Small intestine (tissue), 7 donors: ENCODE measurements at regions not wholly inside any gene's neighbourhood (a gene's known extent, or its start where the extent isn't known, plus 50 kb on each side); places are given as distances from the start of the nearest gene placed in this dataset.

ENCODE experiments used
- DNase-seq, 2 donors: peaks; one replicate each; pipeline versions ENCODE4 v3.0.0 to v3.0.0-alpha.2; 2013
- FAIRE-seq: peaks from 2 replicates; lab custom pipeline; 2012; peaks lifted over from hg19 to GRCh38; lab: Jason Lieb, UNC
- H3K27ac ChIP-seq, 3 donors: one replicate each; pipeline ENCODE4 v1.5.1; 2013; ENCODE audit warnings: low read length in 2 of 3, mild to moderate bottlenecking in 2 of 3, control low read depth in 1 of 3, inconsistent platforms in 1 of 3, low read depth in 1 of 3, moderate library complexity in 1 of 3
- H3K27me3 ChIP-seq, 3 donors: one replicate each; pipeline ENCODE4 v1.6.1; 2013; ENCODE audit warnings: low read length in 3 of 3, inconsistent platforms in 1 of 3; ENCODE audit not compliant: control insufficient read depth in 3 of 3, insufficient read depth in 3 of 3
- H3K36me3 ChIP-seq, 3 donors: one replicate each; pipeline ENCODE4 v1.6.1; 2013; ENCODE audit warnings: low read length in 3 of 3, inconsistent platforms in 1 of 3, low read depth in 1 of 3, mild to moderate bottlenecking in 1 of 3, moderate library complexity in 1 of 3; ENCODE audit not compliant: control insufficient read depth in 3 of 3, insufficient read depth in 2 of 3
- H3K4me1 ChIP-seq, 3 donors: one replicate each; pipeline ENCODE4 v1.6.1; 2013; ENCODE audit warnings: low read length in 2 of 3, inconsistent platforms in 1 of 3, low read depth in 1 of 3, mild to moderate bottlenecking in 1 of 3, moderate library complexity in 1 of 3; ENCODE audit not compliant: control insufficient read depth in 3 of 3, insufficient read depth in 2 of 3
- H3K4me3 ChIP-seq, 3 donors: one replicate each; pipeline ENCODE4 v1.5.1; 2013; ENCODE audit warnings: low read length in 3 of 3, control low read depth in 1 of 3, inconsistent platforms in 1 of 3, low read depth in 1 of 3, mild to moderate bottlenecking in 1 of 3, moderate library complexity in 1 of 3
- H3K9me3 ChIP-seq, 2 donors: one replicate each; pipeline ENCODE4 v1.6.1; 2013; ENCODE audit warnings: low read depth in 1 of 2, low read length in 1 of 2; ENCODE audit not compliant: control insufficient read depth in 2 of 2, insufficient read depth in 1 of 2
- WGBS, 3 donors: extraction: QIAGEN DNeasy Blood & Tissue Kit; methylation state at CpG; one replicate each; pipeline ENCODE4 v1.1.7; 2013; 5-methylcytosine and 5-hydroxymethylcytosine counted together
- donor health status: healthy with polysubstance abuse.
- donor health status: control.
- donor health status: control.
- donor health status: Bipolar disorder and iron deficiency.
- donor health status: healthy.

GRCh38 chr16:64545768-64546167 lies 576.1 kb downstream of the CDH11 start:
- Histone ChIP-seq H3K27ac (no peak overlapping the region), H3K4me3 (no peak overlapping the region), H3K27me3 (no peaks in the 10 kb centered on the region), H3K36me3 (no peaks in the 10 kb centered on the region), H3K9me3 (no peaks in the 10 kb centered on the region), H3K4me1 (no peaks in the 10 kb centered on the region)
- WGBS, 3 donors, result 69 to 84% (median 71%) methylated on average over 2 of the region's 2 CpGs
- no peak for DNase-seq
- no peak for FAIRE-seq

GRCh38 chr16:64544859-64545258 lies 577.0 kb downstream of the CDH11 start:
- Histone ChIP-seq H3K27me3 (no peaks in the 10 kb centered on the region), H3K4me3 (no peak overlapping the region), H3K9me3 (no peaks in the 10 kb centered on the region), H3K36me3 (no peaks in the 10 kb centered on the region), H3K4me1 (no peaks in the 10 kb centered on the region), H3K27ac (no peak overlapping the region)
- DNase-seq (no peak), FAIRE-seq (no peak)
- 50 to 67% (median 59%) methylated on average over 1 of the region's 1 CpG for WGBS, 3 donors

- H3K4me3 ChIP-seq, result no peak overlapping the region
- no peak for FAIRE-seq
- no peaks in the 10 kb centered on the region for H3K4me1 ChIP-seq
- H3K36me3 ChIP-seq, result no peaks in the 10 kb centered on the region
- H3K27me3 ChIP-seq, result no peaks in the 10 kb centered on the region
- no peak for DNase-seq
- H3K27ac ChIP-seq, result no peak overlapping the region
- WGBS, 3 donors, result 77 to 84% (median 80%) methylated on average over 4 of the region's 4 CpGs
- H3K9me3 ChIP-seq, result no peaks in the 10 kb centered on the region
These were observed 578.4 kb downstream of the CDH11 start for GRCh38 chr16:64543441-64543840.

- H3K27me3 ChIP-seq, result no peaks in the 10 kb centered on the region
- WGBS, 3 donors, result 71 to 85% (median 76%) methylated on average over 1 of the region's 1 CpG
- H3K4me3 ChIP-seq, result no peak overlapping the region
- H3K4me1 ChIP-seq, result no peaks in the 10 kb centered on the region
- no peak for DNase-seq
- H3K9me3 ChIP-seq, result no peaks in the 10 kb centered on the region
- no peaks in the 10 kb centered on the region for H3K36me3 ChIP-seq
- no peak for FAIRE-seq
- no peak overlapping the region for H3K27ac ChIP-seq
These were observed 578.8 kb downstream of the CDH11 start for GRCh38 chr16:64543031-64543430.

GRCh38 chr16:64542152-64542551 lies 579.7 kb downstream of the CDH11 start:
- FAIRE-seq (no peak), DNase-seq (no peak)
- WGBS, 3 donors, result 80 to 90% (median 88%) methylated on average over 2 of the region's 2 CpGs
- no peaks in the 10 kb centered on the region for H3K4me1 ChIP-seq
- no peak overlapping the region for H3K4me3 ChIP-seq
- no peaks in the 10 kb centered on the region for H3K9me3 ChIP-seq
- no peaks in the 10 kb centered on the region for H3K27me3 ChIP-seq
- H3K27ac ChIP-seq, result no peak overlapping the region
- H3K36me3 ChIP-seq, result no peaks in the 10 kb centered on the region

- WGBS, 3 donors, result 55 to 61% (median 59%) methylated on average over 2 of the region's 2 CpGs
- Histone ChIP-seq H3K9me3 (no peaks in the 10 kb centered on the region), H3K27ac (no peak overlapping the region), H3K4me1 (no peaks in the 10 kb centered on the region), H3K27me3 (no peaks in the 10 kb centered on the region), H3K4me3 (no peak overlapping the region), H3K36me3 (no peaks in the 10 kb centered on the region)
- no peak for DNase-seq
- no peak for FAIRE-seq
These were observed 580.2 kb downstream of the CDH11 start for GRCh38 chr16:64541621-64542020.

GRCh38 chr16:64540434-64540833 lies 581.4 kb downstream of the CDH11 start:
- DNase-seq, result no peak
- H3K36me3 ChIP-seq, result no peaks in the 10 kb centered on the region
- H3K4me1 ChIP-seq, result no peaks in the 10 kb centered on the region
- H3K9me3 ChIP-seq, result no peaks in the 10 kb centered on the region
- 60 to 68% (median 64%) methylated on average over 3 of the region's 3 CpGs for WGBS, 3 donors
- FAIRE-seq, result no peak
- H3K27me3 ChIP-seq, result no peaks in the 10 kb centered on the region
- H3K27ac ChIP-seq, result no peak overlapping the region
- no peak overlapping the region for H3K4me3 ChIP-seq

GRCh38 chr16:64539811-64540371 lies 582.0 kb downstream of the CDH11 start:
- FAIRE-seq, result no peak
- Histone ChIP-seq H3K9me3 (no peaks in the 10 kb centered on the region), H3K27ac (no peak overlapping the region), H3K27me3 (no peaks in the 10 kb centered on the region), H3K4me1 (no peaks in the 10 kb centered on the region), H3K36me3 (no peaks in the 10 kb centered on the region), H3K4me3 (no peak overlapping the region)
- no peak for DNase-seq
- 75 to 89% (median 83%) methylated on average over 4 of the region's 4 CpGs for WGBS, 3 donors

GRCh38 chr16:64534180-64534780 lies 587.6 kb downstream of the CDH11 start:
- FAIRE-seq (no peak), DNase-seq (no peak)
- Histone ChIP-seq H3K27me3 (no peaks in the 10 kb centered on the region), H3K27ac (no peak overlapping the region), H3K4me1 (no peaks in the 10 kb centered on the region), H3K4me3 (no peak overlapping the region), H3K36me3 (no peaks in the 10 kb centered on the region), H3K9me3 (no peaks in the 10 kb centered on the region)
- 70 to 86% (median 75%) methylated on average over 6 of the region's 6 CpGs for WGBS, 3 donors
